GM21390 (cell line): ENCODE measurements at regions not wholly inside any gene's neighbourhood (a gene's known extent, or its start where the extent isn't known, plus 50 kb on each side); places are given as distances from the start of the nearest gene placed in this dataset.
"Not testable (repeated sequence)": the region's sequence is repeated elsewhere in the genome, so short reads cannot be mapped to it uniquely, and the experiment has no call there.

Experiments
- ATAC-seq: cut with Tn5 transposase; IDR thresholded peaks from one replicate; pipeline ENCODE4 v1.9.1; 2021; ENCODE audit not compliant: unreplicated experiment

GRCh38 chr20:25865715-25866656 is 169.3 kb upstream of the ZNF337 start:
- no peak for ATAC-seq

GRCh38 chr20:25864963-25865714 is 168.5 kb upstream of the ZNF337 start:
- not testable (repeated sequence) for ATAC-seq

- ATAC-seq, result no peak
Measured at GRCh38 chr20:25864326-25864962, 167.8 kb upstream of the ZNF337 start.

- ATAC-seq, result no peak
Measured at GRCh38 chr20:25863536-25864325, 167.1 kb upstream of the ZNF337 start.

- not testable (repeated sequence) for ATAC-seq
Measured at GRCh38 chr20:25862967-25863530, 166.4 kb upstream of the ZNF337 start.

- no peak for ATAC-seq
Measured at GRCh38 chr20:25860531-25861150, 164.0 kb upstream of the ZNF337 start.

- ATAC-seq, result no peak
Measured at GRCh38 chr20:25859649-25860530, 163.2 kb upstream of the ZNF337 start.

GRCh38 chr20:25858495-25859425 is 162.1 kb upstream of the ZNF337 start:
- ATAC-seq, result no peak

- not testable (repeated sequence) for ATAC-seq
Measured at GRCh38 chr20:25857091-25857788, 160.6 kb upstream of the ZNF337 start.

GRCh38 chr20:25856256-25856884 is 159.7 kb upstream of the ZNF337 start:
- ATAC-seq, result no peak

GRCh38 chr20:25855451-25856156 is 159.0 kb upstream of the ZNF337 start:
- ATAC-seq, result not testable (repeated sequence)

GRCh38 chr20:25854666-25855065 is 158.0 kb upstream of the ZNF337 start:
- not testable (repeated sequence) for ATAC-seq

GRCh38 chr20:25853718-25854388 is 157.2 kb upstream of the ZNF337 start:
- ATAC-seq, result not testable (repeated sequence)

- not testable (repeated sequence) for ATAC-seq
Measured at GRCh38 chr20:25852968-25853717, 156.5 kb upstream of the ZNF337 start.

GRCh38 chr20:25850133-25850532 is 153.5 kb upstream of the ZNF337 start:
- ATAC-seq, result not testable (repeated sequence)
